ENCODE measurements at regions not wholly inside any gene's neighbourhood (a gene's known extent, or its start where the extent isn't known, plus 50 kb on each side); places are given as distances from the start of the nearest gene placed in this dataset.
"Not testable (repeated sequence)": the region's sequence is repeated elsewhere in the genome, so short reads cannot be mapped to it uniquely, and the experiment has no call there.

DNA sequence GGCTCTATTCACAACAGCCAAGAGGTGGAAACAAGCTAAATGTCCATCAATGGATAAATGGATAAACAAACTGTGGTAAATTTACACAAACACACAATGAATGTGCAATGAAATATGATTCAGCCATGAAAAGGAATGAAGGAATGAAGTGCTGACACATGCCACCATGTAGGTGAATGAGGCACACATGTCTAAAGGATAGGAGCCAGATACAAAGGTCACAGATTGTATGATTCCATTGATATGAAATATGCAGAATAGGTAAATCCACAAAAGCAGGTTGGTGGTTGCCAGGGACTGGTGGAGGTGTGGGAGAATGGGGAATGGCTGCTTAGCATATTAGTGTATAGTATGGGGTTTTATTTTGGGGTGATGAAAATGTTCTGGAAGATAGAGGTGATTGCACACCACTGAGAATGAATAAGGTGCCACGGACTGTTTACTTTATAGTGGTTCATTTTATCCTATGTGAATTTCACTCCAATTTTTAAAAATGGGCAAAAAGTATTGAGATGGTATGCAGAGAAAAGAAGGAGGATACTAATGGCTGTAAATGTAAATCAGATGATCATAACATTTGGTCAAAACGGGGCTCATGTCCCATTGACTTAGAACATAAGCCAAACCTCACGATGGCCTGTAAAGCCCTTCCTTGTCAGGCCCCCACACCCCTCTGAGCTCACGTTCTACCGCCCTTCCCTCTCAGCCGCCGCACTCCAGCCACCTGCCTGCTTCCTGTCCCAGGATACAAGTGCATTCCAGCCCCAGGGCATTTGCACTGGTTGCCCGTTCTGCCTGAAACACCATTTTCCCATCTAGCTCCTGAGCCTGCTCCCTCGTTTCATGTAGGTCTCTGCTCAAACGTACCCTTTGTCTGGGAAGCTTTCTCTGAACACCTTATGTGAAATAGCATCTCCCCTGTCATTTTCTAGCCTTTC is 165.5 kb downstream of the DDX1 start:
- Histone ChIP-seq H3K36me3 (no peaks in the 10 kb centered on the region), H3K4me3 (no peak overlapping the region), H3K9me3 (no peaks in the 10 kb centered on the region), H3K27me3 (no peaks in the 10 kb centered on the region), H3K4me1 (no peaks in the 10 kb centered on the region), H3K27ac (no peak overlapping the region)
- intact Hi-C loops (cut with DNase I; ENCODE audit: low total_unique reads) = no loop called here
- DNase-seq (ENCODE audit: low spot score in 2 of 2) = no peak
- TF ChIP-seq POLR2AphosphoS5 (IDR thresholded peaks at IDR 0.05) = no peak

DNA sequence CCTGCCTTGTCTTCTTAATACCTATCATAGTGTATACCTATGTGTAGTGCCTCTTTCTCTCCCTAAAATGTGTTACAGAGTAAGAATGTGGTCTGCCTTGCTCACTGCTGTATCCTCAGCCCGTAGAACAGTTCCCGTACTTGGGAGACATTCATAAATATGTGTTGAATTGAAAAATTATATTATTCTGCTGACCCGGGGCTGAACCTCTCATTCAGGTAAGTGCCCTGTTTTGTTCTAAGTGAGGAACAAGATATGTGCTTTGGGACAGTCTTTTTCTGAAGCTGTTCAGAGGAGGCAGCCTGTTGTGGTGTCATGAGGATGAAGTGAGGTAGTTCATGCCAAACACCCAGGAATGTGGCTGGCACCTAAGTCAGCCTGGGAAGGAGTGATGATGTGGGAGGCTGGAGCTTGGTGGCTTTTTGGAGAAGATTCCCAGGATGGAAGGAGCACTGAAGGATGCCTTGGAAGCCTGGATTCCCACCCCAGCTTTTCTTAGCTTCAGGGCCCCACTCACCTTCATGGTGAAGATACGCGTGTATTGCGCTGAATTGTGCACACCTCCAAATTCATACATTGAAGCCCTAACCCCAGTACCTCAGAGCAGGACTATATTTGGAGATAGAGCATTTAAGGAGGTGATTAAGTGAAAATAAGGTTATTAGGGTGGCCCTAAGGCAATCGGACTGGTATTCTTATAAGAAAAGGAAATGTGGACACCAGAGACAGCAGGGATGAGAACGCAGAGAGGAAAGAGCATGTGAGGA is 166.3 kb downstream of the DDX1 start:
- DNase-seq (ENCODE audit: low spot score in 2 of 2) = peak in 1 of 2 donors; percentile 61
- intact Hi-C loops (cut with DNase I; ENCODE audit: low total_unique reads) = no loop called here
- Histone ChIP-seq H3K27me3 (no peaks in the 10 kb centered on the region), H3K4me3 (no peak overlapping the region), H3K9me3 (no peaks in the 10 kb centered on the region), H3K27ac (no peak overlapping the region), H3K36me3 (no peaks in the 10 kb centered on the region), H3K4me1 (no peaks in the 10 kb centered on the region)
- TF ChIP-seq POLR2A (IDR thresholded peaks at IDR 0.05) (no peak), CTCF (IDR thresholded peaks at IDR 0.05) (no peak), POLR2AphosphoS5 (IDR thresholded peaks at IDR 0.05) (no peak)

GRCh38 chr2:15758848-15759247 is 167.2 kb downstream of the DDX1 start:
- Histone ChIP-seq H3K4me1 (no peaks in the 10 kb centered on the region), H3K4me3 (no peak overlapping the region), H3K36me3 (no peaks in the 10 kb centered on the region), H3K27ac (no peak overlapping the region), H3K27me3 (no peaks in the 10 kb centered on the region), H3K9me3 (no peaks in the 10 kb centered on the region)
- TF ChIP-seq CTCF (IDR thresholded peaks at IDR 0.05) (no peak), POLR2A (IDR thresholded peaks at IDR 0.05) (no peak), POLR2AphosphoS5 (IDR thresholded peaks at IDR 0.05) (no peak)
- intact Hi-C loops (cut with DNase I; ENCODE audit: low total_unique reads) = no loop called here
- no peak for DNase-seq (ENCODE audit: low spot score in 2 of 2)

GRCh38 chr2:15759385-15759784 is 167.7 kb downstream of the DDX1 start:
- H3K4me1 ChIP-seq = no peaks in the 10 kb centered on the region
- H3K36me3 ChIP-seq = no peaks in the 10 kb centered on the region
- no peak overlapping the region for H3K27ac ChIP-seq
- intact Hi-C loops (cut with DNase I; ENCODE audit: low total_unique reads) = no loop called here
- no peak overlapping the region for H3K4me3 ChIP-seq
- TF ChIP-seq POLR2AphosphoS5 (IDR thresholded peaks at IDR 0.05) (no peak), POLR2A (IDR thresholded peaks at IDR 0.05) (no peak), CTCF (IDR thresholded peaks at IDR 0.05) (no peak)
- H3K9me3 ChIP-seq = no peaks in the 10 kb centered on the region
- H3K27me3 ChIP-seq = no peaks in the 10 kb centered on the region
- no peak for DNase-seq (ENCODE audit: low spot score in 2 of 2)

- H3K4me1 ChIP-seq; DNase-seq (ENCODE audit: low spot score in 2 of 2); intact Hi-C loops (cut with DNase I; ENCODE audit: low total_unique reads); H3K4me3 ChIP-seq; H3K27me3 ChIP-seq; H3K36me3 ChIP-seq; H3K27ac ChIP-seq; H3K9me3 ChIP-seq: not testable (repeated sequence)
These were observed 168.1 kb downstream of the DDX1 start for GRCh38 chr2:15759791-15760190.
